ENCODE measurements at regions not wholly inside any gene's neighbourhood (a gene's known extent, or its start where the extent isn't known, plus 50 kb on each side); places are given as distances from the start of the nearest gene placed in this dataset.

GRCh38 chr14:25150934-25151790 is 101.2 kb upstream of the STXBP6 start:
- Histone ChIP-seq H3K36me3 (replicated peaks; ENCODE audit: control insufficient read depth, insufficient read depth, low read length) (no peaks in the 10 kb centered on the region), H3K27me3 (ENCODE audit: control insufficient read depth, insufficient read depth, low read length) (no peaks in the 10 kb centered on the region), H3K4me3 (ENCODE audit: insufficient read depth, low read depth, low read length) (no peak overlapping the region)
- DNase-seq: peak; percentile 26

DNA sequence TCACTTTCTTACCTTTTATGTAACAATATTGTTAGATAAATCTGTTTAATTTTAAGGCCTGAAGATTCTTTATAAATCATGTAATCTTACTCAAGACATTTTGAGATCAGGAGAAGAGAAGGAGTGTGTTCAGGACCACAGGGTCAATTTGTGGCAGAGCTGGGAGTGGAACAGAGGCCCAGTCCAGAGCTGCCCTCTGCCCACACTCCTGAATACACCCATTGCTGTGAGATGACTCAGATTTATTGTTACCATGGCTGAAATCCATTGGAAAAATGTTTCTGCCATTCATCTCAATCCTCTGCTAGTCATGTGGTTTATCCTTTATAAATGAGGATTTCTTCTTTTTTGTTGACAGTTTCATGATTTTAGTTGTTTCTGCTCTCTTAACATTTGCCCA is 100.5 kb upstream of the STXBP6 start:
- no peak for DNase-seq
- H3K27me3 ChIP-seq (ENCODE audit: control insufficient read depth, insufficient read depth, low read length): no peaks in the 10 kb centered on the region
- no peaks in the 10 kb centered on the region for H3K36me3 ChIP-seq (replicated peaks; ENCODE audit: control insufficient read depth, insufficient read depth, low read length)
- H3K4me3 ChIP-seq (ENCODE audit: insufficient read depth, low read depth, low read length): no peak overlapping the region

- Histone ChIP-seq H3K27me3 (ENCODE audit: control insufficient read depth, insufficient read depth, low read length) (no peaks in the 10 kb centered on the region), H3K36me3 (replicated peaks; ENCODE audit: control insufficient read depth, insufficient read depth, low read length) (no peaks in the 10 kb centered on the region), H3K4me3 (ENCODE audit: insufficient read depth, low read depth, low read length) (no peak overlapping the region)
- no peak for DNase-seq
These were observed 90.5 kb upstream of the STXBP6 start for GRCh38 chr14:25140411-25140810.

- no peak overlapping the region for H3K4me3 ChIP-seq (ENCODE audit: insufficient read depth, low read depth, low read length)
- no peak for DNase-seq
- H3K27me3 ChIP-seq (ENCODE audit: control insufficient read depth, insufficient read depth, low read length): peaks cover 6% of the 10 kb centered on the region
- H3K36me3 ChIP-seq (replicated peaks; ENCODE audit: control insufficient read depth, insufficient read depth, low read length): no peaks in the 10 kb centered on the region
These were observed 86.9 kb upstream of the STXBP6 start for GRCh38 chr14:25136811-25137210.

DNA sequence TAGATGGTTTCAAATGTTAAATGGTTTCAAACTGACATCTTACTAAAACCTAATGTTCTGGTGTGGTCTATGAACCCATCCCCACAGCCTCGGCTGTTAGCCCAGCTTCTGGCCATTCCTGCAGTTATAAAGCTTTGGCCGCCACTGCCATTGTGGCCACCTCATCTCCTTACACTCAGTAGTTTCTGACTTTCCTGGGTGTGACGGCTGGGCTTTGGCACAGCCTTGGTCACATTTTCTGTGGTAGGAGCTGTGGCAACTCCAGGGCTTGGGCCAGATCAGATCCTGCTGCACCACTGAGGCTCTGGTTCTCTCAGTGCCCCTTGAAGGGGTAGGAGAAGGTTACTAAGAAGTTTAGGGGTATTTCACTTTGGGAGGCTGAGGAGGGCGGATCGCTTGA is 84.2 kb upstream of the STXBP6 start:
- no peaks in the 10 kb centered on the region for H3K36me3 ChIP-seq (replicated peaks; ENCODE audit: control insufficient read depth, insufficient read depth, low read length)
- no peak overlapping the region for H3K4me3 ChIP-seq (ENCODE audit: insufficient read depth, low read depth, low read length)
- no peak for DNase-seq
- H3K27me3 ChIP-seq (ENCODE audit: control insufficient read depth, insufficient read depth, low read length): peaks cover 6% of the 10 kb centered on the region

DNA sequence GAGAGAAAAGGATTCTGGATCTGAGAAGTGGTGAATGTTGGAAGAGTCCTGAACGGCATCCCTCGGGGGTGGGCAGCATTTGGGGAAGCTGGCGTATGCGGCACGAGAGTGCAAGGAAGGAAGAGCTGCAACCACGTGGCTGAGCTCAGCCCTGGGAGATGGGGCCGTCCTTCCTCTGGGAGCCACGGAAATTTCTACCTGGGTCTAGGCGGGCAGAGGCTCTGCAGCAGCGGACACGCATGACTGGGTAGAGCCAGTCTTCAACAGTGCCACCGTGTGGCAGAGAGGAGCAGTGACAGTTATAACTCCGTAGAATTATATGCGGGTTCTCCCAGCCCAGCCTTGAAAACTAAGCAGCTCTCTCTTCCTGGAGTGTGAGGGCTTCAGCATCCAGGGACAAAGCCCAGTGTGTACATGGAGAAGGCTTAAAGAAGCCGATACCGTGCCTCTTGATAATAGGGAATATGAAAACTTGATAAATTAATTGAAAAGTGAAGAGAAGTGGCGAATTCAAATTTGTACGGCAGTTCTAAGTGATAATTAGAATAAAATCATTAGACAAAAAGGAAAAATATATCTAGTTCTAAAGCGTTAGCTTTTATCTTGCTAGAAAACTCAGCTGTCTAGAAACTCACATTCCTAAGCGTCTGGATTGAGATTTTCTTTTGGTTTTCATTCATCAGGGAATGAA is 82.9 kb upstream of the STXBP6 start:
- Histone ChIP-seq H3K27me3 (ENCODE audit: control insufficient read depth, insufficient read depth, low read length) (peaks cover 6% of the 10 kb centered on the region), H3K4me3 (ENCODE audit: insufficient read depth, low read depth, low read length) (peak overlapping the region; percentile 6; the same call in 1 of the 2 replicates), H3K36me3 (replicated peaks; ENCODE audit: control insufficient read depth, insufficient read depth, low read length) (no peaks in the 10 kb centered on the region)
- DNase-seq: peak; percentile 52

- no peak overlapping the region for H3K4me3 ChIP-seq (ENCODE audit: insufficient read depth, low read depth, low read length)
- no peaks in the 10 kb centered on the region for H3K36me3 ChIP-seq (replicated peaks; ENCODE audit: control insufficient read depth, insufficient read depth, low read length)
- H3K27me3 ChIP-seq (ENCODE audit: control insufficient read depth, insufficient read depth, low read length): peaks cover 6% of the 10 kb centered on the region
- DNase-seq: no peak
These were observed 82.1 kb upstream of the STXBP6 start for GRCh38 chr14:25132094-25132493.

GRCh38 chr14:25122843-25123242 is 72.9 kb upstream of the STXBP6 start:
- Histone ChIP-seq H3K36me3 (replicated peaks; ENCODE audit: control insufficient read depth, insufficient read depth, low read length) (no peaks in the 10 kb centered on the region), H3K27me3 (ENCODE audit: control insufficient read depth, insufficient read depth, low read length) (no peaks in the 10 kb centered on the region), H3K4me3 (ENCODE audit: insufficient read depth, low read depth, low read length) (no peak overlapping the region)
- no peak for DNase-seq

- no peak for DNase-seq
- H3K4me3 ChIP-seq (ENCODE audit: insufficient read depth, low read depth, low read length): no peak overlapping the region
- no peaks in the 10 kb centered on the region for H3K27me3 ChIP-seq (ENCODE audit: control insufficient read depth, insufficient read depth, low read length)
- no peaks in the 10 kb centered on the region for H3K36me3 ChIP-seq (replicated peaks; ENCODE audit: control insufficient read depth, insufficient read depth, low read length)
These were observed 72.3 kb upstream of the STXBP6 start for GRCh38 chr14:25122211-25122610.

DNA sequence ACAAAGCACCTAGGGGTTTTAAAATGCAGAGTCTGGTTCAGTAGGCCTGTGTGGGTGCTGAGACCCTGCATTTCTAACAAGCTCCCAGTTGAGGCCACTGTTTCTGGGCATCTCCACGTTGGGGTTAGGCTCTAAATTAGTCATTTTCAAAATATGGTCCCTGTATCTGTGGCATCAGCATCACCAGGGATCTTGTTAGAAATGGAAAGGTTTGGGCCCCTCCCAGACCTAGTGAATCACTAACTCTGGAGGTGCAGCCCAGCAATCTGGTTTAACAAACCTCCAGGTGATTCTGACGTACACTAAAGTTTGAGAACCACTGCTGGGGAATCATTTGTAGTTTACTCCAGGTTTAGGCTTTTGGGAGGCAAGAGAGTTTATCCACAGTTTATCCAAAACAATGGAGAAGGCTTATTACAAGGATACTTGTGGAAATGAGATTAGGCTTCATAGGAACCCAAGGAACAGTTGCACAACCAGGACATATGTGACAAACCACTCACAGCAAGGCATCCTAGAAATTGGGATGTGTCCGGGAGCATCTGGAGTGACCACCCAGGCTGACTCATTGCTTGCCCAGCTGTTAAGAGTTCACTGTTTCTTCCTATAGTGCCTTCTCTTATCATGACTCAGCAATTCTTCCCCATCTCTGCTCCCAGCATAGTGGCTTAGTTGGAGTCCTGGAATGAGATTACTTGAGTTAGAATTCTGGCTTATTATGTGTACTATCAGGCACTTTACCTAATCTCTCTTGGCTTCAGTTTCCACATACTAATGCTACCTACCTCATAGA is 71.6 kb upstream of the STXBP6 start:
- H3K36me3 ChIP-seq (replicated peaks; ENCODE audit: control insufficient read depth, insufficient read depth, low read length): no peaks in the 10 kb centered on the region
- no peak for DNase-seq

DNA sequence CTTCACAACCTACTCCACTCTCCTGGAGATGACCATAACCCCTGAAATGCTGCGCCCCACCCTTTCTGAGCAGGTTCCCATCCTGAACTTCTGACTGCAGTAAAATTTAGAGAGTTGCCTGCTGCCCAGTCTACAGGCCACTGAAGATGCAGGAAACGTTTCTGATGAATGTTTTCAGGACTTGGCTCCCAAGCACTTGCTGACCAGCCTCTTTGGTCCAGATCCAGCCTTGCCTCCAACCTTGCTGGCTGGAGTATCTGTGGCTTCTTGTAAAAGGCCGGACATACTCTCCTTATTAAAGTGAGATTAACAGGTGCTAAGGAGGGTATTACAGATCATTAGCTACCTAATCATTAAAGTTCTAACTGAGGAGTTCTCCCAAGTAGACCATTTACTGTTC is 70.3 kb upstream of the STXBP6 start:
- DNase-seq: no peak
- Histone ChIP-seq H3K27me3 (ENCODE audit: control insufficient read depth, insufficient read depth, low read length) (no peaks in the 10 kb centered on the region), H3K36me3 (replicated peaks; ENCODE audit: control insufficient read depth, insufficient read depth, low read length) (no peaks in the 10 kb centered on the region), H3K4me3 (ENCODE audit: insufficient read depth, low read depth, low read length) (no peak overlapping the region)

More for the DNA sequence above, 71.6 kb upstream of the STXBP6 start:
- H3K4me3 ChIP-seq (ENCODE audit: insufficient read depth, low read depth, low read length): no peak overlapping the region
- no peaks in the 10 kb centered on the region for H3K27me3 ChIP-seq (ENCODE audit: control insufficient read depth, insufficient read depth, low read length)

- no peak overlapping the region for H3K4me3 ChIP-seq (ENCODE audit: insufficient read depth, low read depth, low read length)
- H3K36me3 ChIP-seq (replicated peaks; ENCODE audit: control insufficient read depth, insufficient read depth, low read length): no peaks in the 10 kb centered on the region
- DNase-seq: no peak
- H3K27me3 ChIP-seq (ENCODE audit: control insufficient read depth, insufficient read depth, low read length): no peaks in the 10 kb centered on the region
These were observed 68.7 kb upstream of the STXBP6 start for GRCh38 chr14:25118671-25119070.

DNA sequence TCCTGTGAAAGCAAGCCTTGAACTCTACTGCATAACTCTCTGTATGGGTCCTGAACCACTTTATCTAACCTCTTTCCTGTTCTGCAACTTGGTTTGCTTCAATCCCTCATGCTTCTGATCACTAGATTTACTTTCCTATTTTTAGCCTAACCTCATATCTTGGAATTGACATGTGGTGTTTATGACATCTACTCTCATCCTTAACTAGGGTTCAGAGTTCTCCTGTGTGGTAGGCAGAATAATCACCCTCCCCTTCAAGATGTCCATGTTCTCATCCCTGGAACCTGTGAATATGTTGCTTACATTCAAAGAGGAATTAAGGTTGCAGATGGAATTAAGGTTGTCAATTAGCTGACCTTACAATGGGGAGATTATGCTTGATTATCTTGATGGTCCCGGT is 67.4 kb upstream of the STXBP6 start:
- Histone ChIP-seq H3K4me3 (ENCODE audit: insufficient read depth, low read depth, low read length) (no peak overlapping the region), H3K27me3 (ENCODE audit: control insufficient read depth, insufficient read depth, low read length) (no peaks in the 10 kb centered on the region), H3K36me3 (replicated peaks; ENCODE audit: control insufficient read depth, insufficient read depth, low read length) (no peaks in the 10 kb centered on the region)
- no peak for DNase-seq

DNA sequence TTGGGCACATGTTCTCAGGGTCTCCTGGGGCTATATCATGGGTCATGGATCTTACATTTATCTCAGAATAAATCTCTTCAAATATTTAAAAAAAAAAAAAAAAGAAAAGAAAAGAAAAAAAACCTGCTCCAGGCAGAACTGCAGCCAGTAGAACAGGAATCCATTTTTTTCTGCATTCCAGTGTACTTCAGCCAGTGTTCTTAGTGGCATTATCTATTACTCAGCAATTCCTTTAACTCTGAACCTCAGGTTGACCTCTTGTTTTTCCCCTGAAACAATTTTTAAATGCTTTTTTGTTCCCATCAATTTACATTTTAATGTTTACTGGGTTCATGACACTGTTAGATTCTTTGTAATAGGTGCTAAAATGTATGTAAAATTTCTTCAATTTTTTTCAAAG is 66.7 kb upstream of the STXBP6 start:
- DNase-seq: no peak
- Histone ChIP-seq H3K27me3 (ENCODE audit: control insufficient read depth, insufficient read depth, low read length) (no peaks in the 10 kb centered on the region), H3K4me3 (ENCODE audit: insufficient read depth, low read depth, low read length) (no peak overlapping the region), H3K36me3 (replicated peaks; ENCODE audit: control insufficient read depth, insufficient read depth, low read length) (no peaks in the 10 kb centered on the region)

- no peak for DNase-seq
- no peaks in the 10 kb centered on the region for H3K36me3 ChIP-seq (replicated peaks; ENCODE audit: control insufficient read depth, insufficient read depth, low read length)
These were observed 63.4 kb upstream of the STXBP6 start for GRCh38 chr14:25113394-25113793.

More at GRCh38 chr14:25113394-25113793, 63.4 kb upstream of the STXBP6 start:
- Histone ChIP-seq H3K27me3 (ENCODE audit: control insufficient read depth, insufficient read depth, low read length) (no peaks in the 10 kb centered on the region), H3K4me3 (ENCODE audit: insufficient read depth, low read depth, low read length) (no peak overlapping the region)
